Vagina (tissue), 2 donors: ENCODE measurements at regions not wholly inside any gene's neighbourhood (a gene's known extent, or its start where the extent isn't known, plus 50 kb on each side); places are given as distances from the start of the nearest gene placed in this dataset.

Experiments used
- CTCF ChIP-seq, 3 experiments: fragments of 450-650 bp in 2 of 3; fragments of 200-600 bp in 1 of 3; sonication (generic) in 1 of 3; IDR thresholded peaks; one replicate each; pipeline ENCODE4 v1.5.1; 2017 to 2019; ENCODE audit warnings: antibody characterized with exemption in 3 of 3, mild to moderate bottlenecking in 2 of 3, moderate library complexity in 2 of 3
- POLR2A ChIP-seq, 2 donors: fragments of 450-650 bp; IDR thresholded peaks; one replicate each; pipeline ENCODE4 v1.6.1; 2017; ENCODE audit warnings: antibody characterized with exemption in 2 of 2, mild to moderate bottlenecking in 2 of 2, moderate library complexity in 2 of 2

- TF ChIP-seq POLR2A (IDR thresholded peaks at IDR 0.05) (no peak), CTCF (IDR thresholded peaks at IDR 0.05) (no peak)
Measured at GRCh38 chr11:69981119-69981784, 96.9 kb upstream of the ANO1 start.
